HG03135 (cell line): ENCODE measurements at regions not wholly inside any gene's neighbourhood (a gene's known extent, or its start where the extent isn't known, plus 50 kb on each side); places are given as distances from the start of the nearest gene placed in this dataset.
"Not testable (repeated sequence)": the region's sequence is repeated elsewhere in the genome, so short reads cannot be mapped to it uniquely, and the experiment has no call there.

Experiments used
- ATAC-seq: cut with Tn5 transposase; IDR thresholded peaks from one replicate; pipeline ENCODE4 v1.9.1; 2021; ENCODE audit warnings: mild to moderate bottlenecking, moderate library complexity; ENCODE audit not compliant: unreplicated experiment

GRCh38 chr1:195851804-195852203 lies 756.4 kb downstream of the KCNT2 start:
- ATAC-seq = no peak

DNA sequence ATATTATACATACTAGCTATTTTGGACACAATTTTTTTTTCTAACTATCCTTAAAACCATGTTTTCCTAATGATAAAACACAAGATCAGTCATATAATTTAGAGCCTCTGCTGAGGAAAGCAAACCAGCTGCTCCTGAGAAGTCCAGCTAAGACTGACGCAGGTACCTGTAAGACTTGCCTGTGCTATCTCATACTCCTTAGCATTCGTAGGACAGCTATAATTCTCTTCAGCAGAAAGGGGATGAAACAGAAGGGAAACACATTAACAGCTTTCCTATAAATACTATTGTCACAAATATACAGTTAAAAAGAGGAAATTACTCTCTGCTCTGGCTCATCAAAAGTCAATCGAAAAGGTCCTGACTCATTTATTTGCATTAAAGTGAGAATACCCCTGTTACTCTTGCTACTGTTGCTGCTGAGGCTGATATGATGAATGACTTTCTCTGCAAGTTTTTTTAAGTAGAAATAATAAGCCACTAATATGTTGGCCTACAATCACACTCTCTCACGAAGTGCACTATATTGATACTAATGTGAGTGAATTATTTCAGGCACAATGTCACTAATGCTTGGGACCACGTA lies 757.1 kb downstream of the KCNT2 start:
- no peak for ATAC-seq

DNA sequence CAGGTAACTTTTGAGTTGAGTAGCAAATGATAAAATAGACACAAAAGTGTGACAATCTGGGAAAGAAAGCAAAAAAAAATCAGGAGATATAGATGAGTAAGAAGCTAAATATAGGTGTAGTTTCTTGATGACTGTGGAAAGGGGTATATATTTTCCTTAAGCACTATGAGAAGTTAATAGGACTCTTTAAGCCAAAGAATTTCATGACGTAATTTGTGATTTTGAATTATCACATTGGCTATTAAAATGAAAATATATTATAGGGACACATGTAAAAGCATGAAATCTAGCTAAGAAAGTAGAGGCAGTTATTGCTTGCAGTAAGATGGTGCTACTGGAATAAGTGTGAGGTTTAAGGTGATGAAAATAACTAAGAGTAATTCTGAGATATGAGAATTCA lies 759.1 kb downstream of the KCNT2 start:
- ATAC-seq = no peak

GRCh38 chr1:195847957-195848875 lies 760.0 kb downstream of the KCNT2 start:
- ATAC-seq = not testable (repeated sequence)

DNA sequence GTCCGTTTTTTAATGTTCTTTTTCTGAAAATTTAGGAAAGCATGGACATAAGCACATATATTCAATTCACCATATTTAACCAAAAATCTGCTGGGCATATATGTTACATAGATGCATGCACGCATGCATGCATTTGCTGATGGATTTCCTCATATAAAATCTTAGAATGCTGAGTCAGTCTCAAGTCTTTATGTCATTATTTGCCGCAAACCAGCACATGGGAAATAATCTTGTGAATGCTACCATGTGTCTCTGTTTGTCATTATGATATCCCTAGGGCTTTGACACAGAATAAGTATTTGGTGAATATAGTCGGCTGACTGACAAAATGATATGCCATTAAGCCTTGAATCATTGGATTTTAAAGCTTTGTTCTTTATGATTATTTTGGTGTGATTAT lies 776.5 kb downstream of the KCNT2 start:
- ATAC-seq = no peak

GRCh38 chr1:195828325-195828724 lies 779.9 kb downstream of the KCNT2 start:
- no peak for ATAC-seq

DNA sequence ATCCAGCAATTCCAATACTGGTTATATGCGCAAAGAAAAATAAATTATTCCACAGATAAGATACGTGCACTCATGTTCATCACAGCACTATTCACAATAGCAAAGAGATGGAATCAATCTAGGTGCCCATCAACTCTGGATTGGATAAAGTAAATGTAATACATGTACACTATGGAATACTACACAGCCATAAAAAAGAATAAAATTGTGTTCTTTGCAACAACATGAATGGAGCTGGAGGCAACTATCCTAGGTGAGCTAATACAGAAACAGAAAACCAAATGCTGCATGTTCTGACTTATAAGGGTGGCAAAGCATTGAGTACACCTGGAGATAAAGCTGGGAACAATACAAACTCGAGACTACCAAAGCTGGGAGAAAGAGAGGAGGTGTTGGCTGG lies 787.3 kb downstream of the KCNT2 start:
- no peak for ATAC-seq

DNA sequence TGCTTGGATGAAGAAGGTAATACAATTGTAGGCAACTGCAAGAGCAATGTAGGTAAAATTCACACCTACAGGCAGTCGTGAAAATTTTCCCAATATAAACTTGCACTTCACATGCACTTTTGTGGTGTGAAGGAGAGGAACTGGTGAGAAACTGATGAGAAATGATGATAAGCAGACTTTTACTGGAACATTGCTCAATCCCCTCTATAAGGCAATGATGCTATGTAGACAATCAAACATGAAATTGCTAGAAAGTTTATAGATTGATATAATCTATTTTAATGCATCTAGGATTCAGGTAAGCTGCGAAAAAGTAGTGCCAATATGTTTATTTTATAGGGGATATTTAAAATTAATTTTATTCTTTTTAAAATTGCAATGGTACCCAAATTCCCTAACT lies 802.2 kb downstream of the KCNT2 start:
- ATAC-seq = no peak

DNA sequence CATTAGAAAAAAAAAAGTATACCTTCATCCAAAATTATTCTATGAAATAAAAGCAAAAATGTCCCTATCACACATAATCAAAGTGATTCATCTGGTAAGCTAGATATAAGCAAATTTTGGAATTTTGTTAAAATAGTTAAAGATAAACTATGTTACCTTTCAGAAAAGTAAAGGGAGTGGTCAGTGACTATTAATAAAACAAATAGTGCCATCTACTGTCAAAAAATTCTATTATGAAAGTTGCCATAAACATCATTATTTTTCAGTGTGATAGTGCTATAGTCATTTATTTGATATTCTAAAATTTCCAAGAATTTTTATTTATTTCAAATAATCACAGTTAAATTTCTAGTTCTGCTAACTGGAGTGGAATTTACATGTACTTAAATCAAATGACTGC lies 803.7 kb downstream of the KCNT2 start:
- ATAC-seq = no peak

- no peak for ATAC-seq
Measured at GRCh38 chr1:195799016-195799415, 809.2 kb downstream of the KCNT2 start.

GRCh38 chr1:195794225-195794624 lies 814.0 kb downstream of the KCNT2 start:
- no peak for ATAC-seq

GRCh38 chr1:195791796-195792195 lies 816.4 kb downstream of the KCNT2 start:
- ATAC-seq = no peak

- ATAC-seq = no peak
Measured at GRCh38 chr1:195790514-195791168, 817.6 kb downstream of the KCNT2 start.

- no peak for ATAC-seq
Measured at GRCh38 chr1:195789321-195789720, 818.9 kb downstream of the KCNT2 start.

DNA sequence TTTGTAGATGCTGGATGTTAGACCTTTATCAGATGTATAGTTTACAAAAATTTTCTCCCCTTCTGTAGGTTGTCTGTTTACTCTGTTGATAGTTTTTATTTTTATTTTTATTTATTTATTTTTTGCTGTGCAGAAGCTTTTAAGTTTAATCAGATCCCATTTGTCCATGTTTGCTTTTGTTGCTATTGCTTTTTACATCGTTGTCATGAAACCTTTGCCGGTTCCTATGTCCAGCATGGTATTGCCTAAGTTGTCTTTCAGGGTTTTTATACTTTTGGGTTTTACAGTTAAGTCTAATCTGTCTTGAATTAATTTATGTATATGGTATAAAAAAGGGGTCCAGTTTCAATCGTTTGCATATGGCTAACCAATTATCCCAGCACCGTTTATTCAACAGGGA lies 819.5 kb downstream of the KCNT2 start:
- no peak for ATAC-seq

DNA sequence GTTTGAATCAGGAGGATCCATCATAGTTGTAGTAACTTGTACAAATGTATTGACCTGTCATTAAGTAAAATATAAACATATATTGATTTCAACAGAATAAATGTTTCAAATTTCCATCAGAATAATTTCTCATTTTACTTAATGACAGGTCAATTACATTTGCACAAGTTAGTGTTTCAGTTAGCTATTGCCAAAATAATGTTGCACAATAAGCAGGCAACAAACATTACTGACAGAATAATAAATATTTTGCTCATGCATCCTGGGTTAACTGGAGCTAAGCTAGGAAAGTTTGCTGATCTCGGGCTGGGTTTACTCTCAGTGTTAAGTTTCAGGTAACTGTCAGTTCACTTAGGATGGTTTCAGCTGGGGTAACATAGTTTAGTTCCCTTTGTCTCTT lies 822.4 kb downstream of the KCNT2 start:
- ATAC-seq = no peak

GRCh38 chr1:195773931-195774330 lies 834.3 kb downstream of the KCNT2 start:
- no peak for ATAC-seq

GRCh38 chr1:195769461-195769860 lies 838.8 kb downstream of the KCNT2 start:
- no peak for ATAC-seq

DNA sequence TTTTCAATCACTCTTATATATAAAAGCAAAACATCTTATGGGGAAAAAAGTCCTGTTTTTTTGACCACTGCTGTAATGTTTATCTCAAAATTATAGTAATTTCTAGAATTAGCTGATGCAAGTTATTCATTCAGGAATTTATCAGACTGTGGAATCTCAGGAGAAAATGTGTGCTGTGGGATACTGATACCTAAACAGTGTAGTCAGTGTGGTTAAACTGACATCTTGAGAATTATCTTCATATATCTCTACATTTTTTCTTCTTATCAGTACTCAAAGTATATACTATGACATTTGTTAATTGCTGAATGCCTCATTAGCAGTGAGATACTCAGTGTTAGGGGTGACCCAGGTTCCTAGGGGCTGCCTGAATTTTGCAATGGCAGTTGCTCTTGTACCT lies 839.3 kb downstream of the KCNT2 start:
- ATAC-seq = no peak

DNA sequence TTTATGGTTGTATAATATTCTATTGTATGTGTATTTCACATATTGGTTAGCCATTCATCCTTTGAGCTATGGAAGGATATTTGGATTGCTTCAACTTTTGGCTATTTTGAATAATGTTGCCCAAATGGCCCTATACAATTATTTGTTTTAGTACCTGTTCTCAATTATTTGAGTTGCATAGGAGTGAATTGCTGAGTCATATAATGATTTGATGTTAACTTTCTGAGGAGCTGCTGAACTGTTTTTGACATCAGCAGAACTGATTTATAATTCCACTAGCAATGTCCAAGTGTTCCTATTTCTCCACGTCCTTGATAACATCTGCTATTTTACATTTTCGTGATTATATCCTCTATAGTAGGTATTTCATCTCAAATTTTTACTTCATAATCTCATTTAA lies 839.9 kb downstream of the KCNT2 start:
- ATAC-seq = no peak

DNA sequence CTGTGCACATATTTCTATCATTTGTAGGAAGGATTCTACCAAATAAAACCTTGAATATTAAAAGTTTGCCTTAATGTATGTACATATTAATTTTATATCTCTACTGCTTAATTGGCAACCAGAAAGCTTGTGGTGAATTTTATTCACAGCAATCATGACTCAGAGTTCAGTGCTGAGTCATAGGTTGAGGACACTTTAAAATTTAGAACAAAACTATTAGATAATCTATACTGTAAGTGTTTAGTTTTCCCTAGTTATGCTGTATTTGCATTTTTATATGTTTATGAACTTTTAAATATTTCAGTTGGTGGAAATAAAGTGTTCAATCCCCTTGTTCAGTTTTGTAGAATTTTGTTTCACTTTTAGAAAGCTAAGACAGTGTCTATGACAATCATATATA lies 841.5 kb downstream of the KCNT2 start:
- no peak for ATAC-seq

GRCh38 chr1:195765099-195765498 lies 843.1 kb downstream of the KCNT2 start:
- no peak for ATAC-seq
